ENCODE measurements at regions not wholly inside any gene's neighbourhood (a gene's known extent, or its start where the extent isn't known, plus 50 kb on each side); places are given as distances from the start of the nearest gene placed in this dataset.

GRCh38 chr2:83531206-83531826, 927.8 kb downstream of the SUCLG1 start:
- ATAC-seq (replicated peaks in 1 of 4): no peak
- 58% methylated on average over 2 of the region's 5 CpGs for WGBS (ENCODE audit: insufficient coverage)

DNA sequence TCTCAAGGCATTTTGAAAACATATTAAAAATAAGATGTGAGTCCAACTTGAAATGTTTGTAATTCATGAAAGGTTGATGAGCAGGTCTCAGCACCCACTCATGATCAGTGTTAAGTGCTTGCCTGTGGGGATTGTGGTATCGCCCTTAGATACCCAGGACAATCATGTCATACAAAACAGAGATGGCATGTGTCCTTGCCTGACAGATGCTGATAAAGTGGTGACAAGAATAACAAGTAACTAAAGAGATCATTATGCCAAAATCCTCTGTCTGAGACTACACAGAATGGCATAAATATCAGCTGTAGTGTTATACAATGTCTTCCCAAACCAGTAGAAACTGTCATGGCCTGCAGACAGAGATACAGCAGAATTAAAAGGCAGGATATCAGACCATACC, 930.3 kb downstream of the SUCLG1 start:
- ChIA-PET POLR2A (no interaction called here), CTCF (no interaction called here)
- Histone ChIP-seq H3K4me1 (ENCODE audit: control insufficient read depth in 1 of 2, extremely low read depth in 1 of 2, insufficient read depth in 2 of 2, low read length in 2 of 2) (no peaks in the 10 kb centered on the region), H3K4me3 (ENCODE audit: control insufficient read depth in 1 of 2, extremely low read depth in 1 of 2, low read length in 1 of 2) (no peak overlapping the region), H3K36me3 (ENCODE audit: control insufficient read depth in 2 of 2, extremely low read depth in 1 of 2, insufficient read depth in 1 of 2, low read length in 1 of 2) (no peaks in the 10 kb centered on the region), H3K9me3 (no peaks in the 10 kb centered on the region), H3K27ac (ENCODE audit: low read length) (no peak overlapping the region), H3K27me3 (replicated peaks in 1 of 2; ENCODE audit: control insufficient read depth in 2 of 2, extremely low read depth in 1 of 2, insufficient read depth in 2 of 2, low read length in 1 of 2) (no peaks in the 10 kb centered on the region)
- no peak overlapping the region for H3K27ac Mint-ChIP-seq
- ATAC-seq (replicated peaks in 1 of 4) (no peak), DNase-seq (no peak)
- H3K27me3 Mint-ChIP-seq: no peaks in the 10 kb centered on the region
- H3K36me3 Mint-ChIP-seq: no peaks in the 10 kb centered on the region
- no peaks in the 10 kb centered on the region for H3K4me1 Mint-ChIP-seq
- H3K9me3 Mint-ChIP-seq: peaks cover 7 to 12% (median 7%) of the 10 kb centered on the region in 3 donors
- no CpG with 5 or more reads among the region's 1 CpG for WGBS (ENCODE audit: insufficient coverage)
- H3K4me3 Mint-ChIP-seq: no peak overlapping the region

More at GRCh38 chr2:83531206-83531826, 927.8 kb downstream of the SUCLG1 start:
- Mint-ChIP-seq H3K36me3 (no peaks in the 10 kb centered on the region), H3K27me3 (no peaks in the 10 kb centered on the region), H3K9me3 (peaks cover 3 to 12% (median 4%) of the 10 kb centered on the region in 3 donors), H3K4me1 (no peaks in the 10 kb centered on the region), H3K27ac (no peak overlapping the region), H3K4me3 (no peak overlapping the region)
- H3K27me3 ChIP-seq (replicated peaks in 1 of 2; ENCODE audit: control insufficient read depth in 2 of 2, extremely low read depth in 1 of 2, insufficient read depth in 2 of 2, low read length in 1 of 2): no peaks in the 10 kb centered on the region
- CTCF ChIA-PET: no interaction called here
- no peaks in the 10 kb centered on the region for H3K4me1 ChIP-seq (ENCODE audit: control insufficient read depth in 1 of 2, extremely low read depth in 1 of 2, insufficient read depth in 2 of 2, low read length in 2 of 2)
- H3K9me3 ChIP-seq: no peaks in the 10 kb centered on the region
- H3K27ac ChIP-seq (ENCODE audit: low read length): no peak overlapping the region
- no peak for DNase-seq
- POLR2A ChIA-PET: no interaction called here
- no peak overlapping the region for H3K4me3 ChIP-seq (ENCODE audit: control insufficient read depth in 1 of 2, extremely low read depth in 1 of 2, low read length in 1 of 2)
- no peaks in the 10 kb centered on the region for H3K36me3 ChIP-seq (ENCODE audit: control insufficient read depth in 2 of 2, extremely low read depth in 1 of 2, insufficient read depth in 1 of 2, low read length in 1 of 2)

DNA sequence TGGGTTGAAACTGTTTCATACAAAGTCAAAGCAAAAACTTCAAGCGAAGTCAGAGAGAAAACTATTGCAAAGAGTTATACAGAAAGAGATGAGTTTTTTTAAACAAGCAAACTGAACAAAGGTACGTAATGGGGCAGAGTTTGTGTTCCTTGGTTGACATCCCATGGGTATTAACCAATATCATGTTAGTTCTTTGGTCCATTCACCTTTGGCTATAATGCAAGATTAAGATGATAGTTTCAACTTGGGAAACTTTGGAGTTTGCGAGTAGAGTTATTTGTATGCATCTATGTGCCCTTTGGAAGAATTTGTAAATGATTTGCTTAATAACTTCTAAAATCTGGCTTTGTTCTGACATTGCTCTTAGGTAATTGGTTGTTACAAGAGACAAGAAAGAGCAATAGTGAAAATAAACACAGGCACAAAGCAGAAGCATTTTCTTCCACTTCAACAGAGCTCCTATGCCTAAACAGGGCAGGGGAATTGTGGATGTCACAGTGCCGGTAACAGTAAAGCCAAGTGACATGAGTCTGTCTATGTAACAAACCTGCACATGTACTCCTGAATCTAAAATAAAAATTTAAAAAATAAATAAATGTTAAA, 936.1 kb downstream of the SUCLG1 start:
- H3K4me1 ChIP-seq (ENCODE audit: control insufficient read depth in 1 of 2, extremely low read depth in 1 of 2, insufficient read depth in 2 of 2, low read length in 2 of 2): no peaks in the 10 kb centered on the region
- CTCF ChIA-PET: no interaction called here
- no peaks in the 10 kb centered on the region for H3K36me3 ChIP-seq (ENCODE audit: control insufficient read depth in 2 of 2, extremely low read depth in 1 of 2, insufficient read depth in 1 of 2, low read length in 1 of 2)
- H3K9me3 ChIP-seq: no peaks in the 10 kb centered on the region
- no peak overlapping the region for H3K27ac ChIP-seq (ENCODE audit: low read length)
- Mint-ChIP-seq H3K27ac (no peak overlapping the region), H3K36me3 (no peaks in the 10 kb centered on the region), H3K4me1 (no peaks in the 10 kb centered on the region), H3K27me3 (no peaks in the 10 kb centered on the region), H3K4me3 (no peak overlapping the region), H3K9me3 (peaks cover 3 to 17% (median 8%) of the 10 kb centered on the region in 3 donors)
- ATAC-seq (replicated peaks in 1 of 4): no peak
- H3K27me3 ChIP-seq (replicated peaks in 1 of 2; ENCODE audit: control insufficient read depth in 2 of 2, extremely low read depth in 1 of 2, insufficient read depth in 2 of 2, low read length in 1 of 2): no peaks in the 10 kb centered on the region
- POLR2A ChIA-PET: no interaction called here
- no peak for DNase-seq
- no peak overlapping the region for H3K4me3 ChIP-seq (ENCODE audit: control insufficient read depth in 1 of 2, extremely low read depth in 1 of 2, low read length in 1 of 2)
- 60% methylated on average over 1 of the region's 4 CpGs for WGBS (ENCODE audit: insufficient coverage)

GRCh38 chr2:83517727-83518368, 941.2 kb downstream of the SUCLG1 start:
- no peaks in the 10 kb centered on the region for H3K4me1 ChIP-seq (ENCODE audit: control insufficient read depth in 1 of 2, extremely low read depth in 1 of 2, insufficient read depth in 2 of 2, low read length in 2 of 2)
- ChIA-PET CTCF (no interaction called here), POLR2A (no interaction called here)
- no peak overlapping the region for H3K4me3 ChIP-seq (ENCODE audit: control insufficient read depth in 1 of 2, extremely low read depth in 1 of 2, low read length in 1 of 2)
- H3K27ac Mint-ChIP-seq: no peak overlapping the region
- H3K27me3 Mint-ChIP-seq: no peaks in the 10 kb centered on the region
- H3K4me3 Mint-ChIP-seq: no peak overlapping the region
- no peaks in the 10 kb centered on the region for H3K4me1 Mint-ChIP-seq
- H3K27ac ChIP-seq (ENCODE audit: low read length): no peak overlapping the region
- ATAC-seq (replicated peaks in 1 of 4): no peak
- H3K36me3 ChIP-seq (ENCODE audit: control insufficient read depth in 2 of 2, extremely low read depth in 1 of 2, insufficient read depth in 1 of 2, low read length in 1 of 2): no peaks in the 10 kb centered on the region
- no peaks in the 10 kb centered on the region for H3K36me3 Mint-ChIP-seq
- WGBS (ENCODE audit: insufficient coverage): 95% methylated on average over 34 of the region's 42 CpGs
- no peaks in the 10 kb centered on the region for H3K27me3 ChIP-seq (replicated peaks in 1 of 2; ENCODE audit: control insufficient read depth in 2 of 2, extremely low read depth in 1 of 2, insufficient read depth in 2 of 2, low read length in 1 of 2)
- DNase-seq: no peak
- peaks cover 0 to 10% (median 10%) of the 10 kb centered on the region in 3 donors for H3K9me3 Mint-ChIP-seq
- no peaks in the 10 kb centered on the region for H3K9me3 ChIP-seq

DNA sequence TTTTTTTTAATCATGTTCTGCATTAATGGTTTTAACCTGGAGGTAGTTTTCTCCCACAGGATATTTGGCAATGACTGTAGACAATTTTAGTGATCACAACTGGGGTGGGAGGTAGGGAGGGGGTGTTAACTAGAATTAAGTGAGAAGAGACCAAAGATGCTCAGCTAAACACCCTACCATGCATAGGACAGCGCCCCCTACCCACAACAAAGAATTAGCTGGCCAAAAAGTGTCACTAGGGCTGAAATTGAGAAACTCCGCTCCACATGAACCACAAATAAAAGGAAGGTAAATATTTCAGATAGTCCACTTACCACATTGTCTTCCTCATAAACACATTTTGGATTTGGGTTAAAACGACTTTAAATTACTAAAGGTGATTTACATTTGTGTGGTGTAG, 942.6 kb downstream of the SUCLG1 start:
- Histone ChIP-seq H3K9me3 (no peaks in the 10 kb centered on the region), H3K36me3 (ENCODE audit: control insufficient read depth in 2 of 2, extremely low read depth in 1 of 2, insufficient read depth in 1 of 2, low read length in 1 of 2) (no peaks in the 10 kb centered on the region), H3K4me3 (ENCODE audit: control insufficient read depth in 1 of 2, extremely low read depth in 1 of 2, low read length in 1 of 2) (no peak overlapping the region), H3K27ac (ENCODE audit: low read length) (no peak overlapping the region), H3K27me3 (replicated peaks in 1 of 2; ENCODE audit: control insufficient read depth in 2 of 2, extremely low read depth in 1 of 2, insufficient read depth in 2 of 2, low read length in 1 of 2) (no peaks in the 10 kb centered on the region), H3K4me1 (ENCODE audit: control insufficient read depth in 1 of 2, extremely low read depth in 1 of 2, insufficient read depth in 2 of 2, low read length in 2 of 2) (no peaks in the 10 kb centered on the region)
- no peak for DNase-seq
- ChIA-PET POLR2A (no interaction called here), CTCF (no interaction called here)
- H3K27ac Mint-ChIP-seq: no peak overlapping the region
- no peaks in the 10 kb centered on the region for H3K36me3 Mint-ChIP-seq
- H3K9me3 Mint-ChIP-seq: peaks cover 0 to 10% (median 7%) of the 10 kb centered on the region in 3 donors
- H3K4me1 Mint-ChIP-seq: no peaks in the 10 kb centered on the region
- no peak overlapping the region for H3K4me3 Mint-ChIP-seq
- H3K27me3 Mint-ChIP-seq: no peaks in the 10 kb centered on the region
- no peak for ATAC-seq (replicated peaks in 1 of 4)
- WGBS (ENCODE audit: insufficient coverage): no CpG with 5 or more reads among the region's 3 CpGs

DNA sequence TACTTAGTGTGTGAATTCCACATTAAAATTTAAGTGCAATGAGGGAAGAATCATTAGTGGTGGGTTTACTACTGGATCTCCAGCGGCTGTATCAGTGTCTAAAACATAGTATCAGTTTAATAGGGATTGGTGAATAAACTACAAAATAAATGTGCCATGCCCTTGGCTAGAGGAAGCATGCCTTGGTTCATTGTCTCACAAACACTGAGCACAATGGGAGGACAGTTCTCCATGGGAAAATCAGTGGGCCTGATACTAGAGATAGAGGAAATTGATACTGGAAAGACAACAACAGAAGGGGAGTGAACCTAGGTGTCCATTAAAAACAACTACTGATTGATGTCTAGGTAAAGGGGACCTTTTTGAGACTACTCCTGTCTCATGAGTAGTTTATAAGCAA, 971.6 kb downstream of the SUCLG1 start:
- WGBS (ENCODE audit: insufficient coverage): no CpG with 5 or more reads among the region's 1 CpG
- H3K36me3 ChIP-seq (ENCODE audit: control insufficient read depth in 2 of 2, extremely low read depth in 1 of 2, insufficient read depth in 1 of 2, low read length in 1 of 2): no peaks in the 10 kb centered on the region
- ATAC-seq (replicated peaks in 1 of 4) (no peak), DNase-seq (no peak)
- Mint-ChIP-seq H3K9me3 (peaks cover 5 to 6% (median 6%) of the 10 kb centered on the region in 3 donors), H3K4me3 (no peak overlapping the region), H3K27ac (no peak overlapping the region), H3K4me1 (no peaks in the 10 kb centered on the region), H3K36me3 (no peaks in the 10 kb centered on the region), H3K27me3 (no peaks in the 10 kb centered on the region)
- H3K4me1 ChIP-seq (ENCODE audit: control insufficient read depth in 1 of 2, extremely low read depth in 1 of 2, insufficient read depth in 2 of 2, low read length in 2 of 2): no peaks in the 10 kb centered on the region
- ChIA-PET CTCF (no interaction called here), POLR2A (no interaction called here)
- H3K27ac ChIP-seq (ENCODE audit: low read length): no peak overlapping the region
- no peaks in the 10 kb centered on the region for H3K9me3 ChIP-seq
- no peaks in the 10 kb centered on the region for H3K27me3 ChIP-seq (replicated peaks in 1 of 2; ENCODE audit: control insufficient read depth in 2 of 2, extremely low read depth in 1 of 2, insufficient read depth in 2 of 2, low read length in 1 of 2)
- H3K4me3 ChIP-seq (ENCODE audit: control insufficient read depth in 1 of 2, extremely low read depth in 1 of 2, low read length in 1 of 2): no peak overlapping the region
